SU-DHL-6 (cell line): ENCODE measurements at regions not wholly inside any gene's neighbourhood (a gene's known extent, or its start where the extent isn't known, plus 50 kb on each side); places are given as distances from the start of the nearest gene placed in this dataset.

Source experiments
- EZH2phosphoT487 ChIP-seq: fragments of 200-600 bp; sonication (generic), shearing (Covaris generic); conservative IDR thresholded peaks from 2 replicates; pipeline ENCODE4 v1.6.1; 2018; ENCODE audit warnings: mild to moderate bottlenecking, antibody characterized with exemption, low read length, moderate library complexity, mixed read lengths
- TF ChIP-seq, protein P1 (sequence below): fragments of 200-600 bp; sonication (generic); IDR thresholded peaks from one replicate; pipeline ENCODE4 v1.5.1; 2017; ENCODE audit warnings: antibody characterized with exemption, mild to moderate bottlenecking, low read length, moderate library complexity; ENCODE audit not compliant: insufficient read depth, poor library complexity, severe bottlenecking

GRCh38 chr2:121880283-121880682 lies 124.8 kb downstream of the TSN start:
- TF ChIP-seq, protein P1, sequence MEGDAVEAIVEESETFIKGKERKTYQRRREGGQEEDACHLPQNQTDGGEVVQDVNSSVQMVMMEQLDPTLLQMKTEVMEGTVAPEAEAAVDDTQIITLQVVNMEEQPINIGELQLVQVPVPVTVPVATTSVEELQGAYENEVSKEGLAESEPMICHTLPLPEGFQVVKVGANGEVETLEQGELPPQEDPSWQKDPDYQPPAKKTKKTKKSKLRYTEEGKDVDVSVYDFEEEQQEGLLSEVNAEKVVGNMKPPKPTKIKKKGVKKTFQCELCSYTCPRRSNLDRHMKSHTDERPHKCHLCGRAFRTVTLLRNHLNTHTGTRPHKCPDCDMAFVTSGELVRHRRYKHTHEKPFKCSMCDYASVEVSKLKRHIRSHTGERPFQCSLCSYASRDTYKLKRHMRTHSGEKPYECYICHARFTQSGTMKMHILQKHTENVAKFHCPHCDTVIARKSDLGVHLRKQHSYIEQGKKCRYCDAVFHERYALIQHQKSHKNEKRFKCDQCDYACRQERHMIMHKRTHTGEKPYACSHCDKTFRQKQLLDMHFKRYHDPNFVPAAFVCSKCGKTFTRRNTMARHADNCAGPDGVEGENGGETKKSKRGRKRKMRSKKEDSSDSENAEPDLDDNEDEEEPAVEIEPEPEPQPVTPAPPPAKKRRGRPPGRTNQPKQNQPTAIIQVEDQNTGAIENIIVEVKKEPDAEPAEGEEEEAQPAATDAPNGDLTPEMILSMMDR = no peak
- TF ChIP-seq EZH2phosphoT487 = no peak
